Activated naive CD4-positive, alpha-beta T cell (primary cell): ENCODE measurements at regions not wholly inside any gene's neighbourhood (a gene's known extent, or its start where the extent isn't known, plus 50 kb on each side); places are given as distances from the start of the nearest gene placed in this dataset.

Source experiments
- DNase-seq, 4 experiments: peaks; one replicate each; lab custom pipeline; 2025; lab: John Stamatoyannopoulos, UW

DNA sequence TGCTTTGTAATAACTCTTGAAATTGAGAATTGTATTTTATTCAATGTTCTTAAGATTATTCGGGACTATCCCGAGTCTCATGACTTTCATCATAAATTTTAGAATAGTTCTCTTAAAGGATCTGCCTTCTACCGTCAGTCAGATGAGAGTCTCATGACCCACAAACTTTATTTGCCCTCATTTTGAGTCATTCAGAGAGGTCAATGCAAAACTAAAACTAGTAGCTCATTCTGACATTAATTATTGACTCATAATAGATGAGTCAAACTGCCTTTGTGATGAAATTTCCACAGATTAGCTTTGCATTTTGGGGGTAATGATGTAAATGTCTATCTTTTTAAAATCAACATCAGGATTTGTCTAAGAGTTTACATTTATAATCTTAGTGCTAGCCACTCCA lies 1527.3 kb downstream of the TECRL start:
- DNase-seq, result no peak

DNA sequence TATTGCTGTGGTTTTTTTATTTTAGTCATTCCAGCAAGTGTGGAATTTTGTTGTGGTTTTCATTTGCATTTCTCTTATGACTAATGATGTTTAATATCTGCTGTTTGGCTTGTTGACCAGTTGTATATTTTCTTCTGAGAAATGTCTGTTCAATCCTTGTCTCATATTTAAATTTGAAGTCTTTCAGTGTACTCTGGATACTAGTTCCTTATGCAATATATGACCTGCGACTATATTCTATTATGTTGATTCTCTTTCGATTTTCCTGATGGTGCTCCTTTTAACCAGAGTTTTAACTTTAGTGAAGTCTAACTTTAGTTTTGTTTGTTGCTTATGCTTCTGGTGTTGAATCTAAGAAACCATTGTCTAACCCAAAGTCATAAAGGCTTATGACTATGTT lies 1528.0 kb downstream of the TECRL start:
- DNase-seq, result no peak

DNA sequence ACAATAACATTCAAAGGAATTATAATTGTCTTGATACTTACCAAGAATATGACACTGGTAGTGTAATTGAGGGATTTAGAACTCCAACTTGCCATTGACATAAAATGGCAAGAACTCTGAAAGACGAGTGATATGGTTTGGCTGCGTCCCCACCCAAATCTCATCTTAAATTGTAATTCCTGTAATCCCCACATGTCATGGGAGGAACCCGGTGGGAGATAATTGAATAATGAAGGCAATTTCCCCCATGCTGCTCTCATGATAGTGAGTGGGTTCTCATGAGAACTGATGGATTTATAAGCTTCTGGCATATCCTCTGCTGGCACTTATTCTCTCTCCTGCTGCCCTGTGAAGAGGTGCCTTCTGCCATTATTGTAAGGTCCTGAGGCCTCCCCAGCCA lies 1536.4 kb downstream of the TECRL start:
- DNase-seq, result no peak

DNA sequence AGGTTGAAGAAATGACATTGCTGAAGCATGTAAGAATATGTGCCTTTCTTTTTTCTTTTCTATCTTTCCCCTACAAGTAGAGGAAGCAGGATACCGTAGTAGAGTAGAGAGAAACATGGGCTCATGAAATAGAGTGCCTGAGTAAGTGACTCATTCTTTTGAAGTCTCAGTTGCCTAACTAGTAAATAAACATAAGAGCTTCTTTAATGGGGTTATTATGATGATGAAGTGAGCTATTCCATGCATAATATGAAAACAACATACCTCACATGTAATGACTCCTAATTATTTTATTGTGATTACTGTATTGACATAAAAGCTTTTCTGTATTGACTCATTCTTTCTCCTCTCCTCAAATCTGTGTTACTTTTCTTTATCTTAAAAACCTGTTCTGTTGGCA lies 1538.2 kb downstream of the TECRL start:
- DNase-seq, result no peak

DNA sequence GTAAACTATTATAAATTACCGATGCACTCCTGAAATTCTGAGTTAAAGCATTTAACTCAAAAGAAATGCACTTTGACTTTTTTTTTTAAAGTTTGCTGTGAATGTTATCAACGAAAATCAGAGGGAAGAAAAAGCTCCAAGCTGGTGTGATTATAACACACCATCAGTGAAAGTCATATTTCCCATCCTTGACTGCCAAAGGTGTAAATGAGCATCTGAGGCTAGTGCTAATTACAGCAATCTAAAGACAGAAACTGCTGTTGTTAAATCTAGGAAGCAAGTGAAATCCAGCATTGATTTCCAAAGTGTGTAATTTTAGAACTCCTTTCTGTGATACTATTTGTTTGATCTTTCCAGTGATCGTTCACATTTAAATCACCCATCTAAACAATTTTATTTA lies 1538.8 kb downstream of the TECRL start:
- DNase-seq, result no peak

DNA sequence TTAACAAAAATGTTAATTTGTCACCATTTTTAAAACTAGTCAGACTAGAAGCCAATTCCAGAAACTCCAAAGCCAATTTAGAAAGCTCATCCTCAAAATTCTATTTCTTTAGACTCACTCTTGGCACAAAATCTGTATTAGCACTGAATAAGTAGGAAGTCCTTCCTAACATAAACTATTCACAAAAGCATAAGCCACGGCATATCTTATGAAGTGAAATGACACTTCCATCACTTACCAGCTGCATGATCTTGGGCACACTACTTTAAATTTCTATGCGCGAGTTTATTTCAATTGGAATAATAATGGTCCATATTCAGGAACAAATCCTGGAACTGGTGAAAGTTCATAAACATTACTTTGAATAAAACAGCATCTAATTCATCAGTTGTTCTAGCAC lies 1544.0 kb downstream of the TECRL start:
- DNase-seq, result no peak

DNA sequence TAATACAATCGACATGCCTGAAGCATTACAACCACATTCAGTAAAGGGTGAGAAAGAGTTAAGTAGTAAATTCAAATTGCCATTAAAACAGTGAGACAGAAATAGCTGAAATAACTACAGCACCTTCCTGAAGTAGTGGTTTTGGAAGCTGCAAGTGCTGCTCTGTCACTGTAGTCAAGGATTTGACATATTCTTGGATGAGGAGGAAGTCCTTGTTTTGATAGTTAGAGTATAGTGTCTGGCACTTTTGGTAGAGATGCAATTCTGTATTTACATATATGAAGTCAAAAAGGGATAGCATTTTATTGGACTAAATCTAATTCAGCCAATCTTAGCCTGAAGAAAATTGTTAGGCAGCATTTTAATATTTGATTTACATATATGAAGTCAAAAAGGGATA lies 1559.6 kb downstream of the TECRL start:
- no peak for DNase-seq

DNA sequence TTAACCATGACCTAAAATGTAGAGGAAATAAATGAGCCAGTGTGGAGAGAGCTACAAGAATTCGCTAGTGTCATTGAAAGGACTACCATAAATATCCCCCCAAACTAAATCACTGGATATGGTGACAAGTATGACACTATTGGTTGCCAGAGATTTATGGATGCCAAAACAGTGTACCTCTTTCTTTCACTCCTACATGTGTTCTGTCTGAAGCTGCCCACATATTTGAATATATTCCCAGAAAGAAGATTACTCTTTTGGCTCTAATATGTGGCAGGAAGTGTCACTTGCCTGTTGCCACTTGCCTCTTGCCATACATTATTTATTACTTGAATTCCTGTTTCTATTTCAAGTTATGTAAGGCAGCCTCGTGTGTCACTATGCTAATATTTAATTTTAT lies 1573.6 kb downstream of the TECRL start:
- DNase-seq, result no peak

DNA sequence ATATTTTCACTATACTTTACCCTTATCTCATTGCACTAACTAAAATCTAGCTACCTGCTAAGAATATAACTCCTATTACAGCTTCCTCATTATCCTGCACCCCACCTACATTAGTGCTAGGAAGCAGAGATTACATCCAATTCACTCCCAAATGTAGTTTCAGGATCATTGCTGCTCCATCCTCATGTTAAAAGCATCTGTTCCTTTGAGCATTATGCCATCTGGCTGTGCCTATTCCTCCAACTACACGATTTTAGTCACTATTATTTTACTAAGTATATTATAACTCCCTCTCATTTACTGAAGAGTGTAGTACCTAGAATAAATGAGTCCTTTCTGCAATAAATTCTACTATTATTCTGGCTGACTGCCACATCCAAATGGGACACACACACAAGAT lies 1586.9 kb downstream of the TECRL start:
- no peak for DNase-seq

DNA sequence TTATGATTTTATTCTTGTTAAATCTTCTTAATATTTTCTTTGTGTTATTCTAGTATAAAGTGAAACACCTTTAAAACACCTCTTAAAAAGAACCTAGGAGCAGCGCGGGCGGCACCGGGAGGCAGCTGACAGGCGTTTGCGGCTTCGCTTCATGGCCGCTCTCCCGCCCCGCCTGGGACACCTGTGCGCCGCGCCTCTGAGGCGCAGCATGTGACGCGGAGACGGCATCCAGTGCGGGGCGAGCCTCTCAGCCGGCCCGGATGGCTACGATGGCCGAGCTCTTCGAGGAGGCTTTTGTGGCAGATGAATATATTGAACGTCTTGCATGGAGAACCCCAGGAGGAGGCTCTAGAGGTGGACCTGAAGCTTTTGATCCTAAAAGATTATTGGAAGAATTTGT lies 1592.7 kb downstream of the TECRL start:
- DNase-seq, result no peak

DNA sequence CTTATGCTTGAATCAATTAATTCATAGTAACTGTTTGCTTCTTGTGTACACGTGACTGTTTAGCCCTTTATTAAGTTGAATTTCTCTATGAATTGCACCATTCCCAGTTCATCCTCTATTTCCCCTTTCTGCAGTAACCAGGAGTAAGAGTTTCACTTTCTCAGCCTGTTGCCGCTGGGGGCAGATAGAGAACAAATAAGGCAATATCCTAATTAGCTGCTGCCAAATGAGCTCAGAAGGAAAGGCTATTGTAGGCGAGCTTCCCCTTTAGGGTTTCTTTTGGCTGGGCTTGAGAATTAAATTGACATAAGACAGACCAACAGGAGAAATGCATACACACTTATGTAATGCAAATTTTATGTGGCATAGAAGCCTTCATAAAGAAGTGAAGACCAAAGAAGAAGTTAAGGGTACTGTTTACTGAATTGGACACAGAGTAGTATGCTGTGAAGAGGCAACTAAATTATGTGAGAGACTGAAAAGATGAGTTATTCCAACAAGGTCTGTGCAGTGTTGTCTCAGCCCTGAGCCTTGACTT lies 1594.7 kb downstream of the TECRL start:
- no peak for DNase-seq

DNA sequence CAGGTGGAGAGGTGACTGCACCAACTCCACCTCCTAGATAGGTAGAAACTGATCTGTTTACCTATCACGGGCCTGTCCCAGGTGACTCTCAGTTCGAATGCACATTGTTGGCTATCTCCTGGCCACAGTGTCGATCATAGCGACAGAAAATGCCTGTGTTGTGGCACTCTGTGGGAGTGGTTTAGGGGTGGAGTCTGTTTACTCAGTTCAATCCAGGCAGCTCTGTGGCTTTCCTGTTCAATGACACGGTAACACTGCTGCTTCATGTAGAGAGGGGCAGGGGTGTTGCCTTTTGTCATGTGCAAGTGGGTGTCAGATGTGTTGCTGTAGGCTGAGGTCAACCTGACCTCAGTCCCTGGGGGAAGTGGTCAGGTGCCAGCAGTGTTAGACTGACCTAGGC lies 1602.4 kb downstream of the TECRL start:
- no peak for DNase-seq

DNA sequence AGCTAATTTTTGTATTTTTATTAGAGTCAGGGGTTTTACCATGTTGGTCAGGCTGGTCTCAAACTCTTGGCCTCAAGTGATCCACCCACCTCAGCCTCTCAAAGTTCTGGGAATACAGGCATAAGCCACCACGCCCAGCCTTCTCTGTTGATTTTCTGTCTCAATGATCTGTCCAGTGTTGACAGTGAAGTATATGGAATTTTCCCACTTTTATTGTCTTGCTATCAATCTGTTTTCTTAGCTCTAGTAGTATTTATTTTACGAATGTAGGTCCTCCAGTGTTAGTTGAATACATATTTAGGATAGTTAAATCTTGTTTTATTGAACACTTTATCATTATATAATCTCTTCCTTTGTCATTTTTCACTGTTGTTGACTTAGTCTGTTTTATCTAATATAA lies 1603.9 kb downstream of the ADGRL3 start:
- DNase-seq, result no peak

DNA sequence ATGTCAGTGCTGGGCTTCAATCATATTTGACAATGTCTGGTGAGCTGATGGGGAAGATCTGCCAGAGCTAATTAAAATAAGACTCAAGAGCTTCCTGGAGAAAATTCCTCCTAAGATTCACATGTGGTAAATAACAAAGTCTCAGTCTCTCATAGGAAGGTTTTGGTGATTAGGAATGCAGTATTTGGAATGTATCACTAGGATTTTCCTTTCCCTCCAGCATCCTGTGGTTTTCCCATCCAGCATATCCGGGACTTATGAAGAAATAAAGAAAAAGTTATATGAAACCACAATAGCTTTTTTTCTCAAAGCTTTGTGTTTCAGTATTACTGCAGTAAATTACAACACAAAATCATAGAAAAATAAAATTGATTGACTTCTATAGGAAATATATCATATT lies 1597.1 kb downstream of the ADGRL3 start:
- DNase-seq, result no peak

DNA sequence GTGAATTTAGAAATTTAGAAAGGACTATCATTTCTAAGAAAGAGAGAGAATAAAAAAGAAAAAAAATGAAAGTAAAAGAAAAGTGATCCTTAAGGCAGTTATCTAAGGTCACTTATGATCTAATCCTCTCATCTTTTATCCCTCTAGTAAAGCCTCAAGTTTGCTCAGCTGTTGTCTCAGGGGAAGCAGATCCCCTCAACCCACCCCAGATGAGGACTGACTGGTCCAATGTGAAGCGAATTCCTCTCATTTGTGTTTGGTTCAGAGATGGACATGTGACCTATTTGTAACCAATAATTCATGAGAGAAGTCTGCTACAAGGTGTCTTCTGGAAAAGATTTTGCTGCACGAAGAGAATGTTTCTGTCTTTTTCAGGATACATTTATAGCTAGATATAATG lies 1591.3 kb downstream of the ADGRL3 start:
- no peak for DNase-seq

DNA sequence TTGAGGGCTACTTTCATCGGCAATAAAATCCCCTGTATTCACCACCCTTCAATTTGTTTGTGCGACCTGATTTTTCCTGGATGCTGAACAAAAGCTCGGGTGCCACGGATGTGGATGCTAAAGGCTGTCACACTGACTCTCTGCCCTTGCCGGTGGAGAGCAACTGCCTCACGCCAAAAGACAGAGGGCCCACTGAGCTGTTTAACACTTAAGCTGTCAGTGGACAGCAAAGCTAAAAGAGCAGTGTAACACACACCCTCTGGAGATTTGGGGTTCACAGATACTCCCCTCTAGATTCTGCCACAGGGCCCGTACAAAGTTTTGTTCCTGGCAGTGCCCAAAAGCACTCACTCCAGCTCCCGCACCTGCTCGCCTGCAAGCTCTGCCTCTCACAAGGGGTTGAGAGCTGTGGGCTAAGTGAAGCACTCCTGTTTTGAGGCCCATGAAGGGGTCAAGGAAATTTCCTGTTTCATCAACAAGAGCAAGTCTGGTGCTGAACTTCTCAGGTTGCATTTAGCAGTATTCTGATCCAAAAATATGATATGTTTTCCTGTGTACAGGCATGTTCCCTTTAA lies 1571.9 kb downstream of the ADGRL3 start:
- DNase-seq, result no peak

DNA sequence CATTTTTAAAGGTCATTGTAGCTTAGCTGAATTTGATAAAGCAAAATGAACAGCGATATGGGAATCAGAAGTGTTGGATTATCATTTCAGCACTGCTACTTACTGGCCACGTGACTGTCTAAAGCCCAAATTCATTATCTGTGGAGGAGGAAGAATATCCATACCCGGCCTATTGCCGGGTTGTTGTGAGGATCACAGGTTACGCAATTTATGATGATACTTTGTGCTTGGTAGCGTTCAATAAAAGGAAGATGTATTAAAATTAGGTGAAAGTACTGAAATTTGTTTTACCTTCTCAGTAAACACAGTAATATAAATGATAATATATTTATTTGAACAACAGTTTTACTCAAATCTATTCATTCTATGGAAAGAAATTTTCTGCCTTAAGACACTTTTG lies 1540.2 kb downstream of the ADGRL3 start:
- DNase-seq, result no peak

DNA sequence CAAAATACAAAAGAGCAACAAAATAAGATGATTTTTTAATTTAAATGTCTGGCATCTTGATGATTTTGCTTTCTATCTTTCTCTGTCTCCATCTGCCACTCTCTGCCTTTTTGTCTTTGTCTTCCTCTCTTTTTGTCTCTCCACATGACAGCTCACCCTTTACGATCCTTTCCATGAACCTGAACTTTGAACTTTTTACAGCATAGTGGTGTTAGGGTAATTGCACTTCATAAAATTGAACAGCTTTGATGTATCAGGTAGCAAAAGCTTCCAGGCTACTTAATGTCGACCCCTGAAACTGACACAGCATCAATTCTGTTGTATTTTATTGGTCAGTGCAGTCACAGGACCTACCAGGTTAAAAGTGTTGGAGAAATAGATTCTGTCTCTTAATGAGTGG lies 1517.0 kb downstream of the ADGRL3 start:
- no peak for DNase-seq

DNA sequence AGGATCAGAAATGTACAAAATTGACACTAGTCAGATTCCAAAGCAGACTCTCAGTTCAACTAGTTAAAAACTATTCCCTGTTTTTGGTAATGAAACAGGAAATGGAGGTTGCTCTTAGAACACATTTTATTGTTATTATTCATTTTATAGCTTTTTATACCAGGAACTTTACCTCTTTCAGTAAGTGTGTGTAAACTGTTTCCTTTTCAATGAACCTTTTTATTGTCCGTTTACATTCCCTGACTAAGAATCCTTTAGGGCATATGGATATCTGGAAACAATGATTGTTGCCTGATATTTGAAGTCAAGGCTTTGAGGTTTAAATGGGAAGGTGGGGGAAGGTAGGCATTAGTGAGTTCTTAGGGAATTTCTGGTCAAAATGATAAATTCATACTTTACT lies 1511.4 kb downstream of the ADGRL3 start:
- no peak for DNase-seq

DNA sequence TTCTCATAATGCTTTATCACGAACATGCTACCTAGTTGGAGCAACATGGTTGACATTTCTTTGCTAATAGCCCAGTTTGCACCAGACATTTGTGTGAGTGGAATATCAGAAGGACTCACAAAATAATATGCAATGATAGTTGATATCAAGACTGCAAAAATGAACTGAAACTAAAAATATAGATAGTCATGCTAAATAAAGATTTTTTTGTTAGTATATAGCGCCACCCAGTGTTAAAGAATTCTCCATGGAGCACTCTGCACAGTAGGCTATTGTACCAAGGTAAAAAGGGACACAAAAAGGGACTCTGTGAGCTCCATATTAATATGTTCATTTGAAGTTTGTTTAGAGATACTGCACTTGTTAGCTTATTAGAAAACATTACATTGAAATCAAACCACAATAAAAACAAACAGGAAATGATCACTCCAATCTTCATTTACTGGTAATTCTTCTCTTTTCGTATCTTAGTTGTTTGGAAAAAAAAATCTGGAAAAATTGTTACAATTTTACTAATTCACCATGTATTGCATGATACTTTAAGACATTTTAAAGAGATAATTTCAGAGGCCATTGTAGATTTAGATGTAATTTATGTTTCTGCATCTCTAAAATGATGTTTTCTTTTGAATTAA lies 1509.6 kb downstream of the ADGRL3 start:
- DNase-seq, result no peak

DNA sequence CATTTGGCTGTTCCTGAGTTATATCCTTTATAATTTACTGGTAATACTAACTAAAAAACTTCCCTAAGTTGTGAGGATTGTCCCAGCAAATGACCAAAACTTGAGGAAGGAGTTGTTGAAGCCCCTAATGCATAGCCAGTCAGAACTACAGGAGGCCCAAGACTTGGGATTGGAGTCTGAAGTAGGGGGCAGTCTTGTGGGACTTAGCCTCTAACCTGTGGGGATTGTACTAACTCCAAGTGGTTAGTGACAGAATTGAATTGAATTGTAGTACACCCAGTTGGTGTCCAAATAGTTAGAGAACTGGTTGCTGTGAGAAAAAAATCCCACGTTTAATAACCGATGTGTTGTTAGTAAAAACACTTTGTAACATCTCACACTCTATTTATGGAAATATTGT lies 1506.3 kb downstream of the ADGRL3 start:
- DNase-seq, result no peak

DNA sequence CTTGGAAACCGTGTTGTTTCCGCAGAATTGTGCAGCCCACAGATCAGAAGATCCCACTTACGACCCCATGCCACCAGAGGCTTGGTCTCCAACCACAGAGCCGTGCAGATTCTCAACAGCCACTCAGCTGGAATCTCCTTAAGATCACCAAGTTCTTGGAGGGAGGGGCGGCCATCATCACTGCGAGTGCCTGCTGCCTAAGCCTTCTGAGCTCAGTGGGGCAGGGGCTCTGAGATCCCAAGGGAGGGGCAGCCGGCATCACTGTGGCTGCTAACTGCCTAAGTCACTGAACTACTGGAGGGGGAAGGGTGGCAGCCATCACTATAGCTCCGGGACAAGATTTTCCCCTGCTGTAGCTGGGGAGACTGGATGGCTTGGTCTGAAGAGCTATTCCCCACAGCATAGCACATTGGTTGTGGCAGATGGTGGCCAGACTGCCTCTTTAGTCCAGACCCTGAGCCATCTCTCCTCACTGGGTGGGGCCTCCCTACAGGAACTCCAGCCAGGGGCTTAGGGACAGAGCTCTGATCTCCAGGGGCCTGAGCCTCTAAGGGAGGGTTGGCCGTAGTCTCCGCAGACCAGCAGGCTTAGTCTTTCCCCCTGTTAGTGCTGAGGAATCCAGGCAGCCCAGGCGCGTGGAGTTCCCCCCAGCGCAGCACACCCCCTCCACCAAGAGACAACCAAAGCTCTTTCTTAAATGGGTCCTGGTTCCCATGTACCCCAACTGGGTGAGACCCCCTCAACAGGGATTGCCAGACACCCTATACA lies 1483.9 kb downstream of the ADGRL3 start:
- no peak for DNase-seq

DNA sequence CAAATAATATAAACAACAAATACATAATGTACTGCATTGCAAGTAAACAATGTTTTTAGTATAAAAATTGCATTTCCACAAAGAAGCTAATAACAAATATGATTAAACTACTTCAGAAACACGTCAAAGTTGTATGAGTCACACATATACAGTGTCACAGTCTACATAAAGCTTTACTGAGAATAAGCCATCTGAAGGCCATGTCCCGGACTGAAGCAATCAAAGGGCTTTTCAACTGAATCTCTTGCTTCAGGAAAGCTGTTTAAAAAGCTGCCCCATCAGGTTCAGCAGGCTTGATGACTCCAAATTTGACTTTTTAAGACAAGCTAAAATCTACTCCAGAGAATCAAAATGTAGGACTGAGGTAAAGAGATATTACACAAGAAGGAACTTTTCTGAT lies 1476.8 kb downstream of the ADGRL3 start:
- DNase-seq, result no peak
